HepG2 (cell line): ENCODE measurements at regions not wholly inside any gene's neighbourhood (a gene's known extent, or its start where the extent isn't known, plus 50 kb on each side); places are given as distances from the start of the nearest gene placed in this dataset.

ENCODE experiments used
- AHDC1 ChIP-seq: sonication (generic); formaldehyde crosslinking; IDR thresholded peaks from 2 replicates; pipeline ENCODE4 v1.5.1; 2020; ENCODE audit warnings: mild to moderate bottlenecking, missing genetic modification reagents, borderline replicate concordance
- CENPX ChIP-seq: sonication (generic); formaldehyde crosslinking; IDR thresholded peaks from 2 replicates; pipeline ENCODE4 v1.9.0; 2021; ENCODE audit warnings: mild to moderate bottlenecking, missing genetic modification reagents, moderate library complexity
- NBN ChIP-seq: fragments of 450-650 bp; conservative IDR thresholded peaks from 2 replicates; pipeline ENCODE4 v1.6.1; 2017
- NR3C1 ChIP-seq: sonication (generic); formaldehyde crosslinking; IDR thresholded peaks from 2 replicates; pipeline ENCODE4 v1.4.0; 2020; ENCODE audit warnings: missing genetic modification reagents
- PLRG1 ChIP-seq: fragments of 450-650 bp; conservative IDR thresholded peaks from 2 replicates; pipeline ENCODE4 v1.6.1; 2016
- XRCC5 ChIP-seq: fragments of 200-400 bp; formaldehyde crosslinking; optimal IDR thresholded peaks from 2 replicates; pipeline ENCODE3; 2017; ENCODE audit warnings: mild to moderate bottlenecking, low read length
- ZFY ChIP-seq: sonication (generic); formaldehyde crosslinking; IDR thresholded peaks from 2 replicates; pipeline ENCODE4 v1.4.0; 2020; ENCODE audit warnings: missing genetic modification reagents
- ZNF10 ChIP-seq: sonication (generic); formaldehyde crosslinking; IDR thresholded peaks from 2 replicates; pipeline ENCODE4 v1.4.0; 2020; ENCODE audit warnings: mild to moderate bottlenecking, low read depth, missing genetic modification reagents, borderline replicate concordance
- ZNF205 ChIP-seq: IDR thresholded peaks from 2 replicates; pipeline ENCODE4 v1.6.1; 2018; ENCODE audit warnings: missing biosample characterization, missing genetic modification reagents
- ZNF451 ChIP-seq: sonication (generic); formaldehyde crosslinking; IDR thresholded peaks from 2 replicates; pipeline ENCODE4 v1.5.0; 2020; ENCODE audit warnings: mild to moderate bottlenecking, missing genetic modification reagents
- ZNF816 ChIP-seq: sonication (generic); formaldehyde crosslinking; IDR thresholded peaks from 2 replicates; pipeline ENCODE4 v1.8.0; 2022; ENCODE audit warnings: missing genetic modification reagents, mild to moderate bottlenecking, borderline replicate concordance
- TF ChIP-seq, protein P1 (sequence below): IDR thresholded peaks from 2 replicates; pipeline ENCODE4 v1.6.1; 2016; ENCODE audit warnings: low read depth, missing genetic modification reagents, missing compliant biosample characterization
- TF ChIP-seq, protein P2 (sequence below), 2 experiments: sonication (generic) in 1 of 2; formaldehyde crosslinking in 1 of 2; IDR thresholded peaks; 2 replicates each; pipeline versions ENCODE4 v1.5.1 to v1.6.1; 2011 to 2020; ENCODE audit warnings: borderline replicate concordance in 1 of 2, low read depth in 1 of 2, low read length in 1 of 2, mild to moderate bottlenecking in 1 of 2, missing genetic modification reagents in 1 of 2, moderate library complexity in 1 of 2
- TF ChIP-seq, protein P3 (sequence below): IDR thresholded peaks from 2 replicates; pipeline ENCODE4 v1.6.1; 2016; ENCODE audit warnings: control low read depth

DNA sequence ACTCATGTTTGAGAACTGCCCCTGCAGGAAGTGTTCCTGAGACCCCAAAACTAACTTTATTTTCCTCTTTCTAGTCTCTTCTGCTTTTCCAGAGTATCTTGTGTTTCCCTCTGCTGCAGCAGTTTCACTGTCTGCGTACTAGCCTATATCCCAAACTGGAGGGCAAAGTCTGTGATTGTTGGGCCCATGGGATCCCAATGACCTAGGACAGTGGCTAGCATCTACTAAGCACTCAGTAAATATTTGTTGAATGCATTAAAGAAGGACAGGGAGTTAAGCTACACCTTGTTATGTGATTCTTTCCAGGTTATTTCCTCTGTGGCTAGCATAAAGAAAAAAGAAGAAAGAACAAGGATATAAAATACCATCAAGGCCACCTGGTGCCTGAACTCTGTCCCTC is 210.6 kb upstream of the PHYHIPL start (continued):
- TF ChIP-seq, protein P1, sequence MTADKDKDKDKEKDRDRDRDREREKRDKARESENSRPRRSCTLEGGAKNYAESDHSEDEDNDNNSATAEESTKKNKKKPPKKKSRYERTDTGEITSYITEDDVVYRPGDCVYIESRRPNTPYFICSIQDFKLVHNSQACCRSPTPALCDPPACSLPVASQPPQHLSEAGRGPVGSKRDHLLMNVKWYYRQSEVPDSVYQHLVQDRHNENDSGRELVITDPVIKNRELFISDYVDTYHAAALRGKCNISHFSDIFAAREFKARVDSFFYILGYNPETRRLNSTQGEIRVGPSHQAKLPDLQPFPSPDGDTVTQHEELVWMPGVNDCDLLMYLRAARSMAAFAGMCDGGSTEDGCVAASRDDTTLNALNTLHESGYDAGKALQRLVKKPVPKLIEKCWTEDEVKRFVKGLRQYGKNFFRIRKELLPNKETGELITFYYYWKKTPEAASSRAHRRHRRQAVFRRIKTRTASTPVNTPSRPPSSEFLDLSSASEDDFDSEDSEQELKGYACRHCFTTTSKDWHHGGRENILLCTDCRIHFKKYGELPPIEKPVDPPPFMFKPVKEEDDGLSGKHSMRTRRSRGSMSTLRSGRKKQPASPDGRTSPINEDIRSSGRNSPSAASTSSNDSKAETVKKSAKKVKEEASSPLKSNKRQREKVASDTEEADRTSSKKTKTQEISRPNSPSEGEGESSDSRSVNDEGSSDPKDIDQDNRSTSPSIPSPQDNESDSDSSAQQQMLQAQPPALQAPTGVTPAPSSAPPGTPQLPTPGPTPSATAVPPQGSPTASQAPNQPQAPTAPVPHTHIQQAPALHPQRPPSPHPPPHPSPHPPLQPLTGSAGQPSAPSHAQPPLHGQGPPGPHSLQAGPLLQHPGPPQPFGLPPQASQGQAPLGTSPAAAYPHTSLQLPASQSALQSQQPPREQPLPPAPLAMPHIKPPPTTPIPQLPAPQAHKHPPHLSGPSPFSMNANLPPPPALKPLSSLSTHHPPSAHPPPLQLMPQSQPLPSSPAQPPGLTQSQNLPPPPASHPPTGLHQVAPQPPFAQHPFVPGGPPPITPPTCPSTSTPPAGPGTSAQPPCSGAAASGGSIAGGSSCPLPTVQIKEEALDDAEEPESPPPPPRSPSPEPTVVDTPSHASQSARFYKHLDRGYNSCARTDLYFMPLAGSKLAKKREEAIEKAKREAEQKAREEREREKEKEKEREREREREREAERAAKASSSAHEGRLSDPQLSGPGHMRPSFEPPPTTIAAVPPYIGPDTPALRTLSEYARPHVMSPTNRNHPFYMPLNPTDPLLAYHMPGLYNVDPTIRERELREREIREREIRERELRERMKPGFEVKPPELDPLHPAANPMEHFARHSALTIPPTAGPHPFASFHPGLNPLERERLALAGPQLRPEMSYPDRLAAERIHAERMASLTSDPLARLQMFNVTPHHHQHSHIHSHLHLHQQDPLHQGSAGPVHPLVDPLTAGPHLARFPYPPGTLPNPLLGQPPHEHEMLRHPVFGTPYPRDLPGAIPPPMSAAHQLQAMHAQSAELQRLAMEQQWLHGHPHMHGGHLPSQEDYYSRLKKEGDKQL (CRISPR knock-in tag), result peak; percentile 17; the same call in 1 of the 2 replicates
- no peak for TF ChIP-seq ZNF10 (CRISPR knock-in tag)
- TF ChIP-seq PLRG1, result no peak
- peak; percentile 31 for TF ChIP-seq XRCC5
- TF ChIP-seq AHDC1 (CRISPR knock-in tag), result peak; percentile 63; the same call in 1 of the 2 replicates
- TF ChIP-seq, protein P2, sequence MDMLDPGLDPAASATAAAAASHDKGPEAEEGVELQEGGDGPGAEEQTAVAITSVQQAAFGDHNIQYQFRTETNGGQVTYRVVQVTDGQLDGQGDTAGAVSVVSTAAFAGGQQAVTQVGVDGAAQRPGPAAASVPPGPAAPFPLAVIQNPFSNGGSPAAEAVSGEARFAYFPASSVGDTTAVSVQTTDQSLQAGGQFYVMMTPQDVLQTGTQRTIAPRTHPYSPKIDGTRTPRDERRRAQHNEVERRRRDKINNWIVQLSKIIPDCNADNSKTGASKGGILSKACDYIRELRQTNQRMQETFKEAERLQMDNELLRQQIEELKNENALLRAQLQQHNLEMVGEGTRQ (IDR thresholded peaks at IDR 0.05; ENCODE audit: low read depth, low read length), result no peak
- TF ChIP-seq, protein P2 (CRISPR knock-in tag; IDR thresholded peaks at IDR 0.05; ENCODE audit: borderline replicate concordance), result no peak
- TF ChIP-seq NR3C1 (CRISPR knock-in tag), result no peak
- TF ChIP-seq ZNF451 (CRISPR knock-in tag), result no peak
- peak; percentile 48; the same call in 1 of the 2 replicates for TF ChIP-seq ZFY
- no peak for TF ChIP-seq CENPX (CRISPR knock-in tag)
- no peak for TF ChIP-seq NBN
- TF ChIP-seq ZNF816 (CRISPR knock-in tag), result no peak
- peak; percentile 100 for TF ChIP-seq ZNF205
- TF ChIP-seq, protein P3, sequence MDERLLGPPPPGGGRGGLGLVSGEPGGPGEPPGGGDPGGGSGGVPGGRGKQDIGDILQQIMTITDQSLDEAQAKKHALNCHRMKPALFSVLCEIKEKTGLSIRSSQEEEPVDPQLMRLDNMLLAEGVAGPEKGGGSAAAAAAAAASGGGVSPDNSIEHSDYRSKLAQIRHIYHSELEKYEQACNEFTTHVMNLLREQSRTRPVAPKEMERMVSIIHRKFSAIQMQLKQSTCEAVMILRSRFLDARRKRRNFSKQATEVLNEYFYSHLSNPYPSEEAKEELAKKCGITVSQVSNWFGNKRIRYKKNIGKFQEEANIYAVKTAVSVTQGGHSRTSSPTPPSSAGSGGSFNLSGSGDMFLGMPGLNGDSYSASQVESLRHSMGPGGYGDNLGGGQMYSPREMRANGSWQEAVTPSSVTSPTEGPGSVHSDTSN (CRISPR knock-in tag), result no peak
